ENCODE measurements at regions not wholly inside any gene's neighbourhood (a gene's known extent, or its start where the extent isn't known, plus 50 kb on each side); places are given as distances from the start of the nearest gene placed in this dataset.
"Not testable (repeated sequence)": the region's sequence is repeated elsewhere in the genome, so short reads cannot be mapped to it uniquely, and the experiment has no call there.

GRCh38 chr2:195146761-195147541, 510.1 kb upstream of the SLC39A10 start:
- H3K4me1 Mint-ChIP-seq (ENCODE audit: low read depth): no peaks in the 10 kb centered on the region
- no peak overlapping the region for H3K4me3 Mint-ChIP-seq
- H3K9me3 Mint-ChIP-seq: peaks cover 5% of the 10 kb centered on the region
- DNase-seq: no peak
- no peaks in the 10 kb centered on the region for H3K36me3 Mint-ChIP-seq
- peaks cover 1% of the 10 kb centered on the region for H3K27me3 Mint-ChIP-seq
- H3K27ac Mint-ChIP-seq: no peak overlapping the region
- ChIA-PET POLR2A (no interaction called here), CTCF (no interaction called here)
- intact Hi-C loops (cut with micrococcal nuclease): no loop called here

GRCh38 chr2:195138435-195138834, 518.6 kb upstream of the SLC39A10 start:
- DNase-seq: no peak
- Mint-ChIP-seq H3K27me3 (no peaks in the 10 kb centered on the region), H3K27ac (no peak overlapping the region), H3K4me1 (ENCODE audit: low read depth) (no peaks in the 10 kb centered on the region), H3K36me3 (no peaks in the 10 kb centered on the region), H3K4me3 (no peak overlapping the region), H3K9me3 (no peaks in the 10 kb centered on the region)
- ChIA-PET CTCF (no interaction called here), POLR2A (no interaction called here)
- intact Hi-C loops (cut with micrococcal nuclease): no loop called here

GRCh38 chr2:195125889-195126288, 531.1 kb upstream of the SLC39A10 start:
- not testable (repeated sequence) for H3K4me3 Mint-ChIP-seq; H3K4me1 Mint-ChIP-seq (ENCODE audit: low read depth)

GRCh38 chr2:195124391-195125079, 532.5 kb upstream of the SLC39A10 start:
- ChIA-PET CTCF (no interaction called here), POLR2A (no interaction called here)
- Mint-ChIP-seq H3K4me1 (ENCODE audit: low read depth) (no peaks in the 10 kb centered on the region), H3K36me3 (no peaks in the 10 kb centered on the region), H3K4me3 (no peak overlapping the region), H3K27me3 (no peaks in the 10 kb centered on the region), H3K27ac (no peak overlapping the region), H3K9me3 (no peaks in the 10 kb centered on the region)
- intact Hi-C loops (cut with micrococcal nuclease): no loop called here
- no peak for DNase-seq

More at GRCh38 chr2:195125889-195126288, 531.1 kb upstream of the SLC39A10 start:
- DNase-seq; H3K27ac Mint-ChIP-seq; H3K27me3 Mint-ChIP-seq; CTCF ChIA-PET; POLR2A ChIA-PET; intact Hi-C loops (cut with micrococcal nuclease); H3K36me3 Mint-ChIP-seq; H3K9me3 Mint-ChIP-seq: not testable (repeated sequence)

- DNase-seq: no peak
- Mint-ChIP-seq H3K9me3 (no peaks in the 10 kb centered on the region), H3K36me3 (no peaks in the 10 kb centered on the region), H3K27ac (no peak overlapping the region), H3K4me1 (ENCODE audit: low read depth) (no peaks in the 10 kb centered on the region), H3K27me3 (no peaks in the 10 kb centered on the region), H3K4me3 (no peak overlapping the region)
- ChIA-PET CTCF (no interaction called here), POLR2A (no interaction called here)
- intact Hi-C loops (cut with micrococcal nuclease): no loop called here
Observed at GRCh38 chr2:195122653-195123052, 534.4 kb upstream of the SLC39A10 start.

GRCh38 chr2:195121341-195121740, 535.7 kb upstream of the SLC39A10 start:
- Mint-ChIP-seq H3K9me3 (no peaks in the 10 kb centered on the region), H3K4me3 (no peak overlapping the region), H3K36me3 (no peaks in the 10 kb centered on the region), H3K4me1 (ENCODE audit: low read depth) (no peaks in the 10 kb centered on the region), H3K27me3 (no peaks in the 10 kb centered on the region), H3K27ac (no peak overlapping the region)
- intact Hi-C loops (cut with micrococcal nuclease): no loop called here
- POLR2A ChIA-PET: no interaction called here
- CTCF ChIA-PET: no interaction called here
- no peak for DNase-seq

- ChIA-PET POLR2A (no interaction called here), CTCF (no interaction called here)
- H3K9me3 Mint-ChIP-seq: no peaks in the 10 kb centered on the region
- no peaks in the 10 kb centered on the region for H3K36me3 Mint-ChIP-seq
- H3K27me3 Mint-ChIP-seq: no peaks in the 10 kb centered on the region
- no peak overlapping the region for H3K4me3 Mint-ChIP-seq
- intact Hi-C loops (cut with micrococcal nuclease): no loop called here
- DNase-seq: no peak
- no peaks in the 10 kb centered on the region for H3K4me1 Mint-ChIP-seq (ENCODE audit: low read depth)
- no peak overlapping the region for H3K27ac Mint-ChIP-seq
Observed at GRCh38 chr2:195119231-195119630, 537.8 kb upstream of the SLC39A10 start.

GRCh38 chr2:195118276-195118675, 538.8 kb upstream of the SLC39A10 start:
- Mint-ChIP-seq H3K27ac (no peak overlapping the region), H3K27me3 (no peaks in the 10 kb centered on the region), H3K4me3 (no peak overlapping the region), H3K36me3 (no peaks in the 10 kb centered on the region), H3K9me3 (peaks cover 4% of the 10 kb centered on the region), H3K4me1 (ENCODE audit: low read depth) (no peaks in the 10 kb centered on the region)
- no peak for DNase-seq
- POLR2A ChIA-PET: no interaction called here
- intact Hi-C loops (cut with micrococcal nuclease): no loop called here
- CTCF ChIA-PET: no interaction called here

GRCh38 chr2:195117011-195117410, 540.0 kb upstream of the SLC39A10 start:
- H3K27me3 Mint-ChIP-seq: no peaks in the 10 kb centered on the region
- intact Hi-C loops (cut with micrococcal nuclease): no loop called here
- H3K36me3 Mint-ChIP-seq: no peaks in the 10 kb centered on the region
- no peak for DNase-seq
- no peak overlapping the region for H3K4me3 Mint-ChIP-seq
- no peak overlapping the region for H3K27ac Mint-ChIP-seq
- peaks cover 4% of the 10 kb centered on the region for H3K9me3 Mint-ChIP-seq
- no peaks in the 10 kb centered on the region for H3K4me1 Mint-ChIP-seq (ENCODE audit: low read depth)
- CTCF ChIA-PET: no interaction called here
- POLR2A ChIA-PET: no interaction called here

GRCh38 chr2:195115738-195116137, 541.3 kb upstream of the SLC39A10 start:
- DNase-seq: no peak
- CTCF ChIA-PET: no interaction called here
- peaks cover 4% of the 10 kb centered on the region for H3K9me3 Mint-ChIP-seq
- H3K27ac Mint-ChIP-seq: no peak overlapping the region
- H3K36me3 Mint-ChIP-seq: no peaks in the 10 kb centered on the region
- intact Hi-C loops (cut with micrococcal nuclease): no loop called here
- H3K27me3 Mint-ChIP-seq: no peaks in the 10 kb centered on the region
- H3K4me1 Mint-ChIP-seq (ENCODE audit: low read depth): no peaks in the 10 kb centered on the region
- POLR2A ChIA-PET: no interaction called here
- H3K4me3 Mint-ChIP-seq: no peak overlapping the region

GRCh38 chr2:195108182-195108581, 548.8 kb upstream of the SLC39A10 start:
- POLR2A ChIA-PET: no interaction called here
- peaks cover 2% of the 10 kb centered on the region for H3K27me3 Mint-ChIP-seq
- no peak overlapping the region for H3K4me3 Mint-ChIP-seq
- H3K27ac Mint-ChIP-seq: no peak overlapping the region
- H3K9me3 Mint-ChIP-seq: no peaks in the 10 kb centered on the region
- DNase-seq: no peak
- no peaks in the 10 kb centered on the region for H3K36me3 Mint-ChIP-seq
- H3K4me1 Mint-ChIP-seq (ENCODE audit: low read depth): no peaks in the 10 kb centered on the region
- intact Hi-C loops (cut with micrococcal nuclease): no loop called here
- CTCF ChIA-PET: no interaction called here

GRCh38 chr2:195106681-195107380, 550.2 kb upstream of the SLC39A10 start:
- no peak for DNase-seq
- no peak overlapping the region for H3K27ac Mint-ChIP-seq
- ChIA-PET POLR2A (no interaction called here), CTCF (no interaction called here)
- intact Hi-C loops (cut with micrococcal nuclease): no loop called here
- H3K36me3 Mint-ChIP-seq: no peaks in the 10 kb centered on the region
- H3K27me3 Mint-ChIP-seq: peaks cover 3% of the 10 kb centered on the region
- H3K9me3 Mint-ChIP-seq: no peaks in the 10 kb centered on the region
- no peaks in the 10 kb centered on the region for H3K4me1 Mint-ChIP-seq (ENCODE audit: low read depth)
- H3K4me3 Mint-ChIP-seq: no peak overlapping the region

- Mint-ChIP-seq H3K36me3 (no peaks in the 10 kb centered on the region), H3K27me3 (peaks cover 4% of the 10 kb centered on the region), H3K27ac (no peak overlapping the region), H3K4me1 (ENCODE audit: low read depth) (no peaks in the 10 kb centered on the region), H3K9me3 (no peaks in the 10 kb centered on the region), H3K4me3 (no peak overlapping the region)
- intact Hi-C loops (cut with micrococcal nuclease): no loop called here
- DNase-seq: no peak
- ChIA-PET CTCF (no interaction called here), POLR2A (no interaction called here)
Observed at GRCh38 chr2:195105581-195105980, 551.4 kb upstream of the SLC39A10 start.

Measured in activated CD4-positive, alpha-beta memory T cell treated with anti-CD3 and anti-CD28 coated beads for 36 hours (primary cell).